22Rv1 (cell line): ENCODE measurements at regions not wholly inside any gene's neighbourhood (a gene's known extent, or its start where the extent isn't known, plus 50 kb on each side); places are given as distances from the start of the nearest gene placed in this dataset.

ENCODE experiments used
- CTCF ChIP-seq: fragments of 450-650 bp; IDR thresholded peaks from 2 replicates; pipeline ENCODE4 v1.5.1; 2017; ENCODE audit warnings: mild to moderate bottlenecking
- ZFX ChIP-seq: fragments of 450-650 bp; IDR thresholded peaks from 2 replicates; pipeline ENCODE4 v1.6.1; 2017; ENCODE audit warnings: antibody characterized with exemption, borderline replicate concordance

GRCh38 chr1:4546911-4547310, 107.5 kb upstream of the AJAP1 start:
- TF ChIP-seq CTCF (no peak), ZFX (no peak)
